NB4 (cell line): ENCODE measurements at regions not wholly inside any gene's neighbourhood (a gene's known extent, or its start where the extent isn't known, plus 50 kb on each side); places are given as distances from the start of the nearest gene placed in this dataset.

Experiments used
- POLR2A ChIP-seq: IDR thresholded peaks from 2 replicates; pipeline ENCODE4 v1.6.1; 2011; ENCODE audit warnings: mild to moderate bottlenecking; ENCODE audit not compliant: insufficient read length; ENCODE audit errors: extremely low read depth
- TF ChIP-seq, protein P1 (sequence below): IDR thresholded peaks from one replicate; pipeline ENCODE4 v1.5.1; 2012; ENCODE audit warnings: low read depth, low read length
- TF ChIP-seq, protein P2 (sequence below): IDR thresholded peaks from 2 replicates; pipeline ENCODE4 v1.6.1; 2011; ENCODE audit warnings: low read depth, low read length

DNA sequence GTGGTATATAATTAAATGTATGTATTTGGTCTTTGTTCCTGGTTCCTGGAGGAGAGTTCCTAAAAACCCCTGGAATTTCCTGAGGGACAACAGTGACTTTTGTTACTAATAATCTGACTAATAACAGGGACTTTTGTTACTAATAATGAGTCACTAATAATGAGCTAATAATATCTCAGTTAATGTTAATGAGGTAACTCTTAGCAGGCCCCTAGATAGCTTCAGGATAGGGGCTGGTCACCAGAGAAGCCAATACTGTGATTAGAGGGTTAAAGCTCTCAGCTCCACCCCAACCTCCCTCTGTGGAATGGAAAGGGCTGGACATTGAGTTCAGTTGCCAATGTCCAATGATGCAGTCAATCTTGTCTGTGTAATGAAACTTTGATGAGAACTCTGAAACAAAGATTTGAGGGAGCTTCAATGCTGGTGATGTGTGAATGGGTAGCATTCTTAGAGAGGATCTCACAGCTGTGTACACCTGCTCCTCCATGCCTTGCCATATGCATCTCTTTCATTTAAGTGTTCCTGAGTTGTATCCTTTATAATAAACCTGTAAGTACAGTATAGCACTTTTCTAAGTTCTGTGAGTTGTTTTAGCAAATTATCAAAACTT lies 1431.4 kb upstream of the TENM4 start:
- TF ChIP-seq, protein P1, sequence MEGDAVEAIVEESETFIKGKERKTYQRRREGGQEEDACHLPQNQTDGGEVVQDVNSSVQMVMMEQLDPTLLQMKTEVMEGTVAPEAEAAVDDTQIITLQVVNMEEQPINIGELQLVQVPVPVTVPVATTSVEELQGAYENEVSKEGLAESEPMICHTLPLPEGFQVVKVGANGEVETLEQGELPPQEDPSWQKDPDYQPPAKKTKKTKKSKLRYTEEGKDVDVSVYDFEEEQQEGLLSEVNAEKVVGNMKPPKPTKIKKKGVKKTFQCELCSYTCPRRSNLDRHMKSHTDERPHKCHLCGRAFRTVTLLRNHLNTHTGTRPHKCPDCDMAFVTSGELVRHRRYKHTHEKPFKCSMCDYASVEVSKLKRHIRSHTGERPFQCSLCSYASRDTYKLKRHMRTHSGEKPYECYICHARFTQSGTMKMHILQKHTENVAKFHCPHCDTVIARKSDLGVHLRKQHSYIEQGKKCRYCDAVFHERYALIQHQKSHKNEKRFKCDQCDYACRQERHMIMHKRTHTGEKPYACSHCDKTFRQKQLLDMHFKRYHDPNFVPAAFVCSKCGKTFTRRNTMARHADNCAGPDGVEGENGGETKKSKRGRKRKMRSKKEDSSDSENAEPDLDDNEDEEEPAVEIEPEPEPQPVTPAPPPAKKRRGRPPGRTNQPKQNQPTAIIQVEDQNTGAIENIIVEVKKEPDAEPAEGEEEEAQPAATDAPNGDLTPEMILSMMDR: no peak
- TF ChIP-seq, protein P2, sequence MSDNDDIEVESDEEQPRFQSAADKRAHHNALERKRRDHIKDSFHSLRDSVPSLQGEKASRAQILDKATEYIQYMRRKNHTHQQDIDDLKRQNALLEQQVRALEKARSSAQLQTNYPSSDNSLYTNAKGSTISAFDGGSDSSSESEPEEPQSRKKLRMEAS: no peak
- no peak for TF ChIP-seq POLR2A
